Glutamatergic neuron (in vitro differentiated cells): ENCODE measurements at regions not wholly inside any gene's neighbourhood (a gene's known extent, or its start where the extent isn't known, plus 50 kb on each side); places are given as distances from the start of the nearest gene placed in this dataset.

Source experiments
- DNase-seq: peaks from one replicate; pipeline ENCODE4 v3.0.0; 2022
- H3K27ac Mint-ChIP-seq: one replicate; pipeline ENCODE4 v1.8.0; 2020; ENCODE audit warnings: mild to moderate bottlenecking, mixed read lengths, inconsistent platforms; ENCODE audit not compliant: unreplicated experiment
- H3K27me3 Mint-ChIP-seq: one replicate; pipeline ENCODE4 v1.8.0; 2020; ENCODE audit warnings: mild to moderate bottlenecking, moderate library complexity, mixed read lengths, inconsistent platforms; ENCODE audit not compliant: unreplicated experiment
- H3K36me3 Mint-ChIP-seq: one replicate; pipeline ENCODE4 v1.8.0; 2020; ENCODE audit warnings: mild to moderate bottlenecking, mixed read lengths, inconsistent platforms; ENCODE audit not compliant: unreplicated experiment
- H3K4me1 Mint-ChIP-seq: one replicate; pipeline ENCODE4 v1.8.0; 2020; ENCODE audit warnings: mild to moderate bottlenecking, low read depth, mixed read lengths, inconsistent platforms; ENCODE audit not compliant: unreplicated experiment
- H3K4me3 Mint-ChIP-seq: one replicate; pipeline ENCODE4 v1.8.0; 2020; ENCODE audit warnings: mild to moderate bottlenecking, mixed read lengths, inconsistent platforms; ENCODE audit not compliant: unreplicated experiment
- H3K9me3 Mint-ChIP-seq: one replicate; pipeline ENCODE4 v1.8.0; 2020; ENCODE audit warnings: mild to moderate bottlenecking, moderate library complexity, mixed read lengths, inconsistent platforms; ENCODE audit not compliant: unreplicated experiment
- CTCF ChIP-seq: fragments of 200-600 bp; sonication (generic); IDR thresholded peaks from one replicate; pipeline ENCODE4 v1.5.0; 2021; ENCODE audit not compliant: partially characterized antibody, unreplicated experiment

DNA sequence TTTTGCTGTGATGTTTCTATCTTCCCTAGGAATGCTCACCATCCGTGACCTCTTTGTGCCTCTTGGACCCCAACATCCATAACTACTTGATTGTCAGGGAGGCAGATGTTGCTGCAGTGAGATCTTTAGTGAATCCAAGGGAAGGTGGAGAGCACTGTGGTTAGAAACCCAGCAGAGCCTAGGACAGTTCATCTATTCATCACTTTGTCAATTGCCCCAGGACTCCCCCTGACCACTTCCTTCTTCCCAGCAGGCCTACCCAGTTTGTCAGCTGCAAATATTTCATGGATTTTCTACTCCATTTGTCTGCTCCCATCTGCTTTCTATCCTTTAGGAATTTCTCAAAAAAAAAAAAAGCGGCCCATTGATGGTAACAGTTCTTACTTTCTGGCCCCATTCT is 942.8 kb downstream of the PCDH7 start:
- H3K4me1 Mint-ChIP-seq, result no peaks in the 10 kb centered on the region
- no peaks in the 10 kb centered on the region for H3K36me3 Mint-ChIP-seq
- no peaks in the 10 kb centered on the region for H3K9me3 Mint-ChIP-seq
- DNase-seq, result no peak
- H3K27me3 Mint-ChIP-seq, result no peaks in the 10 kb centered on the region
- no peak overlapping the region for H3K4me3 Mint-ChIP-seq
- no peak for TF ChIP-seq CTCF
- no peak overlapping the region for H3K27ac Mint-ChIP-seq

GRCh38 chr4:31667686-31668085 is 947.5 kb downstream of the PCDH7 start:
- H3K4me3 Mint-ChIP-seq, result no peak overlapping the region
- no peak overlapping the region for H3K27ac Mint-ChIP-seq
- no peaks in the 10 kb centered on the region for H3K27me3 Mint-ChIP-seq
- DNase-seq, result no peak
- no peak for TF ChIP-seq CTCF
- H3K9me3 Mint-ChIP-seq, result no peaks in the 10 kb centered on the region
- H3K36me3 Mint-ChIP-seq, result no peaks in the 10 kb centered on the region
- H3K4me1 Mint-ChIP-seq, result no peaks in the 10 kb centered on the region

GRCh38 chr4:31674313-31674947 is 954.3 kb downstream of the PCDH7 start:
- Mint-ChIP-seq H3K9me3 (peaks cover 1% of the 10 kb centered on the region), H3K4me3 (no peak overlapping the region), H3K27ac (no peak overlapping the region), H3K36me3 (no peaks in the 10 kb centered on the region), H3K4me1 (no peaks in the 10 kb centered on the region), H3K27me3 (no peaks in the 10 kb centered on the region)
- TF ChIP-seq CTCF, result peak; percentile 73
- DNase-seq, result no peak

- no peak for TF ChIP-seq CTCF
- no peak overlapping the region for H3K27ac Mint-ChIP-seq
- no peaks in the 10 kb centered on the region for H3K4me1 Mint-ChIP-seq
- H3K9me3 Mint-ChIP-seq, result peaks cover 1% of the 10 kb centered on the region
- H3K36me3 Mint-ChIP-seq, result no peaks in the 10 kb centered on the region
- no peaks in the 10 kb centered on the region for H3K27me3 Mint-ChIP-seq
- H3K4me3 Mint-ChIP-seq, result no peak overlapping the region
- no peak for DNase-seq
Measured at GRCh38 chr4:31678356-31678755, 958.2 kb downstream of the PCDH7 start.

GRCh38 chr4:31682796-31683195 is 962.6 kb downstream of the PCDH7 start:
- no peak overlapping the region for H3K4me3 Mint-ChIP-seq
- H3K4me1 Mint-ChIP-seq, result no peaks in the 10 kb centered on the region
- no peaks in the 10 kb centered on the region for H3K36me3 Mint-ChIP-seq
- no peak for TF ChIP-seq CTCF
- H3K27ac Mint-ChIP-seq, result no peak overlapping the region
- no peaks in the 10 kb centered on the region for H3K27me3 Mint-ChIP-seq
- no peaks in the 10 kb centered on the region for H3K9me3 Mint-ChIP-seq
- no peak for DNase-seq
